Endothelial cell of umbilical vein (primary cell): ENCODE measurements at regions not wholly inside any gene's neighbourhood (a gene's known extent, or its start where the extent isn't known, plus 50 kb on each side); places are given as distances from the start of the nearest gene placed in this dataset.

Experiments used
- EZH2 ChIP-seq: IDR thresholded peaks from 2 replicates; pipeline ENCODE4 v1.6.1; 2012; ENCODE audit warnings: borderline replicate concordance, low read depth, mild to moderate bottlenecking, moderate library complexity, low read length, inconsistent platforms; ENCODE audit not compliant: severe bottlenecking
- POLR2A ChIP-seq: IDR thresholded peaks from 2 replicates; pipeline ENCODE4 v1.6.1; 2012; ENCODE audit warnings: low read depth, mild to moderate bottlenecking, control low read depth, low read length
- POLR2AphosphoS5 ChIP-seq: IDR thresholded peaks from 2 replicates; pipeline ENCODE4 v1.6.1; 2012; ENCODE audit warnings: low read depth, mild to moderate bottlenecking, control low read depth, low read length, moderate library complexity; ENCODE audit not compliant: insufficient read depth
- TF ChIP-seq, protein P1 (sequence below), 2 donors: IDR thresholded peaks; 1 replicate in 1 of 2; 2 replicates in 1 of 2; pipeline ENCODE4 v1.5.1; 2011; ENCODE audit warnings: low read length in 2 of 2, mild to moderate bottlenecking in 2 of 2, moderate library complexity in 2 of 2, control low read depth in 1 of 2, inconsistent platforms in 1 of 2, low read depth in 1 of 2; ENCODE audit not compliant: insufficient read depth in 1 of 2; ENCODE audit errors: extremely low read depth in 1 of 2
- TF ChIP-seq, protein P2 (sequence below): IDR thresholded peaks from 2 replicates; pipeline ENCODE4 v1.6.1; 2011; ENCODE audit not compliant: insufficient read depth, insufficient read length

DNA sequence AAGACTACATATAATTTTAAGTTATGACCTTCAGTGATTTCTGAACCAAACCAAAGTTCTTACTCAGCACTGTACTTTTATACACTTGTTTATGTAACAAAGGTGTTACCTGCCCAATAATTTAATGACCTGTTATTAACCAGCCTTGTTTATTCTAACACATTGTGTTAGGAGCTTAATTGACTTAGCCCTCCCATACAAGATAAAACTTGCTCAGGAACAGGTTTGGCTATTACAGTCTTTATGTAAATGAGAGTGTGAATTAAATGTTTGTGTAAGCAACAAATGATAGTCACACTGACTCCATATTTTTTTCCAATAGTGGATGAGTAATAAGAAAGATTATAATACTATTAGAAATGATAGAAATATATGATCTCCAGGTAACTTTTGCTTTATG, 51.8 kb upstream of the MYCBP2 start:
- TF ChIP-seq, protein P1, sequence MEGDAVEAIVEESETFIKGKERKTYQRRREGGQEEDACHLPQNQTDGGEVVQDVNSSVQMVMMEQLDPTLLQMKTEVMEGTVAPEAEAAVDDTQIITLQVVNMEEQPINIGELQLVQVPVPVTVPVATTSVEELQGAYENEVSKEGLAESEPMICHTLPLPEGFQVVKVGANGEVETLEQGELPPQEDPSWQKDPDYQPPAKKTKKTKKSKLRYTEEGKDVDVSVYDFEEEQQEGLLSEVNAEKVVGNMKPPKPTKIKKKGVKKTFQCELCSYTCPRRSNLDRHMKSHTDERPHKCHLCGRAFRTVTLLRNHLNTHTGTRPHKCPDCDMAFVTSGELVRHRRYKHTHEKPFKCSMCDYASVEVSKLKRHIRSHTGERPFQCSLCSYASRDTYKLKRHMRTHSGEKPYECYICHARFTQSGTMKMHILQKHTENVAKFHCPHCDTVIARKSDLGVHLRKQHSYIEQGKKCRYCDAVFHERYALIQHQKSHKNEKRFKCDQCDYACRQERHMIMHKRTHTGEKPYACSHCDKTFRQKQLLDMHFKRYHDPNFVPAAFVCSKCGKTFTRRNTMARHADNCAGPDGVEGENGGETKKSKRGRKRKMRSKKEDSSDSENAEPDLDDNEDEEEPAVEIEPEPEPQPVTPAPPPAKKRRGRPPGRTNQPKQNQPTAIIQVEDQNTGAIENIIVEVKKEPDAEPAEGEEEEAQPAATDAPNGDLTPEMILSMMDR (IDR thresholded peaks at IDR 0.05; ENCODE audit: extremely low read depth in 1 of 2, insufficient read depth in 1 of 2, low read depth in 1 of 2, low read length in 2 of 2): no peak
- TF ChIP-seq POLR2A (no peak), POLR2AphosphoS5 (no peak), EZH2 (no peak)
- TF ChIP-seq, protein P2, sequence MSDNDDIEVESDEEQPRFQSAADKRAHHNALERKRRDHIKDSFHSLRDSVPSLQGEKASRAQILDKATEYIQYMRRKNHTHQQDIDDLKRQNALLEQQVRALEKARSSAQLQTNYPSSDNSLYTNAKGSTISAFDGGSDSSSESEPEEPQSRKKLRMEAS: no peak
